NCI-H1417 treated with DMSO at 0.1 percent for 48 hours (cell line): ENCODE measurements at regions not wholly inside any gene's neighbourhood (a gene's known extent, or its start where the extent isn't known, plus 50 kb on each side); places are given as distances from the start of the nearest gene placed in this dataset.
"Not testable (repeated sequence)": the region's sequence is repeated elsewhere in the genome, so short reads cannot be mapped to it uniquely, and the experiment has no call there.

Experiments
- DNase-seq: peaks from one replicate; lab custom pipeline; 2025; lab: John Stamatoyannopoulos, UW

DNA sequence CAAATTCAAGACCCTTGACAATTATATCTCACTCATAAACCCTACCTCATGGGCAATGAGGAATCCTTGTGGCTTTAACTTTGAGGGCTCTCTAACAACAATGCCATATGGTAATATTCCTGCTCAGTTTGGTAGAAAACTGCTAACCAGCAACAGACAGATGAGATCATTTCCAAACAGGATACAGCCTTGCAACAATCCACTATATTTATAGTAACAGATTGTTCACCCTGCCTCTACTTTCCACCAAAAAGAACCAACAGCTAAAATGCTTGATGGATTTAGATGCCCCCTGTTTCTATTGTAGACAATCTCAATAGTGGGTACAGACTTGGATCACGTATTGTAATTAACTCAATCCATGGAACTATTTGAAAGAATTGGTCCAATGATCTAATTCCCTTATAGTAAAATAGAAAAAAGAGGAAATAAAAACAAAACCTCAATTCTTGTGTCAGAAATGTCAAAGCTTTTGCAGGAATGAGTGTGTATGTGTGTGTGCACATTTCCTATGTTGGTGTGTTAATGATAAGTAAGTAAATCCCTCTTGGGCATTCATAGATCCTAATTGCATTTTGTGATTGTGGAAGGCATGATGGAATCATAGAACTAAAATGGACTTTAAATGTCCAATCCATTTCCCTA lies 100.0 kb upstream of the EDEM3 start:
- DNase-seq: no peak

DNA sequence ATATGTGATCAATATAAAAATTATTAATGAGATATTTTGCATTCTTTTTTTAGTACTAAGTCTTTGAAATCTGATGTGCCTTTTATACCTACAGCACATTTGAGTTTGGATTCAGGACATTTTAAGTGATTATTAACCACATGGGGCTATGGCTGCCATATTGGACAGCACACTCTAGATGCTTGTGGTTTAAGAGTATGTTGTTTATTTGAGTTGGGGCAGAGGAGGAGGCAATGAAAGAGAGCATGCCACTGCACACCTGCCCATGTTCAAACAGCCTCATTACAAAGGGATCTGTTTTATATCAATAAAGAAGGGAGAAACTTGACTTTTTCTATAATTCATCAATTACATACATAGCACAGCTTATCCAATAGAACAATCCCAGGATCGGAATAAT lies 99.4 kb upstream of the EDEM3 start:
- no peak for DNase-seq

DNA sequence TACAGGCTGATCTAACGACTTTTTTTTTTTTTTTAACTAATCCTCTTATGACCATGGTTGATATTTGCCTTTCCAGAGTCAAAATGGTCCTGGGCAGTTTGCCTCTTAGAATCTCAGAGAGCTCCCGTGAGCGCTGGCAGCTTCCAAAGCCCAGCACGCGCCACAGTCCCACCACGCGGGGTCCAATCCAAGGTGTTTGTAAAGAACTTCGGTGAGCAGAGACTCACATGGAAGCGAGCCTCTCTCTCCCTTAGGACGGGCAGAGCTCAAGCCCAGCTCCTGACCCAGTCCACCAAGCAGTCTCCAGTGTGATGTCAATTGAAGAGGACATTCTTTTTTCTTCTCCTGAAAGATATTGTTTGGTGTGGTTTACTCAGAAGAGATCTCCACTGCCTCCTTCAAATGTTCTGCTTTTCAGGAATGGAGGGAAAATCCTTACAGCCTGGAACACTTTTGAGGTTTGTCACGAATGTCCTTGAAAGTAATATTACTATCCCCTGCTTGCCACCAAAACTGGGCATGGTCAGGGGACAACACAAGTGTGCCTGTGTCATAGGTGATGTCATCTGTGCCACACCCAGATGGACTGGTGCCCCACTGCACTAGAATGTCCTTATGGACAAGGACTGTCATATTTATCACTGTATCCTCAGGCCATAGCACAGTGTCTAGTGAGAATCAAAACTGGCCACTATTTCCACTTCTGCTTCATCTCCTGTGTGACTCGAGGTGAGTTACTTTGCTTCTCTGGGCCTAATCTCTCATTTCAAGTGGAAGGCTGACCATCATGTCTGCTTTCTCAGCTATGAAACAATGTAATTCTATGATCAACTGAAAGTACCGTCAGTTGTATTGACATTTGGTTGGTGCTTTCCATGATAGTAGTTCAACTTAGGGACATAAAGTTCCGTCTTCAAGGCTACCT lies 97.4 kb upstream of the EDEM3 start:
- no peak for DNase-seq

DNA sequence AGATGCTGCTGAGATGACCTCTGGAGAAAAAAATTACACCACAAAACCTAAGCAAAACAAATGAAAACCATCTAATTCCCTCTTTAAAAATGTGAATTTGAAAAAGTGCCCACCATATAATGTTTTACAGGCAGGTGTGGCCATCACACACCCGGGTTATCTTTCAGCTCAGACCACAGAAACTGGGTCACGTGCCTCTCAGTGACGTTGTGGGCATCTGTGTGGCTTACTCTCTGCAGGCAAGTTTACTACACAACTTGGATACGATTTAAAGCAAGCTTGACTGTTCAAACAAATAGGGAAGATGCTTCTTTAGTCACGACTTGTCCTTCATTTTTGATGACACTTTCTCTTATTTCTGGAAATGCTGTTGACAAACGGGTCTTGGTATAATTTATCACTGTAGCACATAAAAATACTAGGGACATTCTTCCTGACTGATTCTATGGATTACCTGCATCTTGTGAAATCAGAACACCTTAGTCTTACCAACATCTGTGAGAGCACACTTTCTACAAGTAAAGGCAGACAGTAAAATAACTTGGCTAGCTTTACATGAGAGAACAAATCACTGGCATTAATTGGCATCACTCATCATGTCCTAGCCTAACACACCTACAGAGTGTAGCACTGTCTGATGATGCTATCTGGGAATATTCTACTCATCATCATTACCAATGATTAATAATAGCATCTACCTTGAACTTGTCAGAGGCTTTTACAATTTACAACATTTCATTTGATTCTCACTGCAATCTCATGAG lies 89.3 kb upstream of the EDEM3 start:
- no peak for DNase-seq

DNA sequence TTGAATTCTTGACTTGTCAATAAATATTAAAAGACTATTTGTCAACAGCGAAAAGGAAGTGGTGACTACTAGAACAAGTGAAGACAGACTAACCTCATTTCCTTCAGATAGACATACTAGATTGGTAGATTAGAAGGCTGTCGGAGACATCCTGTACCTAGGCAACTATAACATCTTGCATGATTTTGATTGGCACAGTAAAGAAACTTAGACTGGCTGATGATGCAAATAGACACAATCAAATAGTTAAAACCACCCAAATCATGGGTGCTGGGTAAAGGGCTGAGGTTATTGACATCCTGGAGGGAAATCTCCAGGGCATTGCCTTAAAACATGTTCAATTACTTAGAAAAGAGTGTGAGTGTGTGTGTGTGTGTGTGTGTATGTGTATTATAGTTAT lies 85.9 kb upstream of the EDEM3 start:
- no peak for DNase-seq

DNA sequence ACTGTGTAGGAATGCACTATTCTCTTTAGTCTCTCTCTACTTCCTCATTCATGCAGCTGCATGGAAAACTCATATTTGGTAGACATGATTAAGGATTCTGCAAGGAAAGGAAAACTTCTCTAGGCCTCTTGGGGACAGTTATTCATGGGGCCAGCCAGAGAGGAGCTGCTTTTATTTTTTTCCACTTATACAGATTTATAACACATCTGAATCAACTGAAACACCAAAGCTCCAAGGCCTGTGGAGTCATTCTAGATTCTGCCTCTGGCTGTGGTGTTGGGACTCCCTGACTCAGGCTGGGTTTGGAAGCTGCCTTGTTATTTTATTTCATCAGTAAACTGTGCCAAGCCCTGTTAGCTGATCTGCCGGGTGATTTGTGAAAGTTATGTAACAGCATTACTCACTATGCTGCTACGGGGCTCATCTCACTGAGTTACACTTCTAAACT lies 83.9 kb upstream of the EDEM3 start:
- DNase-seq: no peak

DNA sequence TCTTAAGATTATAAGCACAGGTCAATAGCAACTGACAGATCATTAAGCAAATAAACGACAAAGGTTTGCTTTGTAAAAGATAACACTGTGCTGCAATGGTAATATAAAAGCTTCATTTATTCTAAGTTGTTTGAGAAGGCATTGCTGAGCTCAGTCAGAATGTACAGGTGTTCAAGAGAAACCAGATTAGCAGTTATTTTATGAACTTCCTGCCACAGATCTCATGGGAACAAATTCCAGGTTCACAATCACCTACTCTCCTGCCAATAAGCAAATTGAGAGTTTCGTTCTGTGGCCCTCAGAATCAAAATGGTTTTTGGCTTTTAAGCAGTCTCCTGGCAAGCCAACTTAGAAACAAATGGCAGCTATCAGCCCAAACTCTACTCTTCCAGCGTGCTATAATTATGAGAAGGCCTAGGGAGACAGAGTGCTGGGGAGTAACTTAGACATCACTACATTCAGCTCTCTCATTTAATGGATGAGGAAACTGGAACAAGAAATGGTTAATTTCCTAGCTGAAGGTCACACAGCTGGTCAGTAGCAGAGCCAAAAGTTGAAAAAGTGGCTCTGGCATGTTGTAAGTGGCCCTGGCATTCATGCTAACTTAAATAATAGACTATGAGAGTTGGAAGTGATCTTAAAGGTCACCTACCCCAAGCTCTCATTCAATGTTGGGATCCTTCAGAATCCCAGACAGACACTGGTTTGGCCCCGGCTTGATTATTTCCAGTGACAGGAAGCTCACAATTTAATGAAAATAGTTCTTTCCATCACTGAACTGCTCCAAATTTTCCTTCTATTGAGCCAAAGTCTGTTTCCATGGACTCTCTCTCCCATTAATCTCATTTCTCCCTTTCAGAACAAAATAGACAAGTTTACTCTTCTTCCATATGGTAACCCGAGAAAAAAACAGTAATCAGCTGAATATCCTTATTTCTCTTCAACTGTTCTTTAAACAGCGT lies 82.6 kb upstream of the EDEM3 start:
- DNase-seq: no peak

DNA sequence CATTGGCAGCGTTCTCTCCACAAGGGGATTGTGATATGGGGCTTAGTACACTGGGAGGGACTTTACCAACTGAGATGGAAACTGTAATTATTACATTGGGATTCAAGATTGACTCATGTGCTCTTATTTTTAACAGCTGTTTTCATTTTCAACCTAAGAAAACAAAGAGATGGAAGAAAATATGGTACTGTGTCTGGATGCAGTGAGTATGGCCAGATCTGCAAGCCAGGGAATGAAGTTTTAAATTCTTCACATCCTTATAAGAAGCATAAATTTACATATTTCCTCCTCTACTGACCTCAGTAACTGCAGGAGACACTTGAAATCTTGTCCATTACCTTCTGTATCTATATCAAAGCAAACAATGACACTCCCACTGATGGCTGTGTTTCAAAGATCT lies 81.5 kb upstream of the EDEM3 start:
- no peak for DNase-seq

DNA sequence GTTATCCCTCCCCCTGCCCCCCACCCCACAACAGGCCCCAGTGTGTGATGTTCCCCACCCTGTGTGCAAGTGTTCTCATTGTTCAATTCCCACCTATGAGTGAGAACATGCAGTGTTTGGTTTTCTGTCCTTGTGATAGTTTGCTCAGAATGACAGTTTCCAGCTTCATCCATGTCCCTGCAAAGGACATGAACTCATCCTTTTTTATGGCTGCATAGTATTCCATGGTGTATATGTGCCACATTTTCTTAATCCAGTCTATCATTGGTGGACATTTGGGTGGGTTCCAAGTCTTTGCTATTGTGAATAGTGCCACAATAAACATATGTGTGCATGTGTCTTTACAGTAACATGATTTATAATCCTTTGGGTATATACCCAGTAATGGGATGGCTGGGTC lies 79.3 kb upstream of the EDEM3 start:
- DNase-seq: not testable (repeated sequence)

DNA sequence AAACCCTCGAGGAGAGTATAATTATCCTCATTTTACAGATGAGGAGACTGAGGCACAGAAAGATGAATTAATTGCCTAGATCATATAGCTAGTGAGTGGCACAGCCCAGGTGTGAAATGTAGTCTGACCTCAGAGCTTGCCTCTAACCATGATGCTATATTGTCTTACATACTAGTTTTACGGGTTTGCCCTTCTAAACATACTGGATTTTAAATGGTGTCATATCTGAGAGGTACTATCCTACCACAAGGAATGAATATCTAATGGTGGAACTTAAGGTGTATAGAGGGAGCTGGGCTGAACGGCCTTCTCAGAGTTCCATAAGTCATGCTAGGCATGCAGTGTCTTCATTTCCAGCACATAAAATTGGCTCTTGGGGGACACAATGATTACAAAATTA lies 77.9 kb upstream of the EDEM3 start:
- no peak for DNase-seq

DNA sequence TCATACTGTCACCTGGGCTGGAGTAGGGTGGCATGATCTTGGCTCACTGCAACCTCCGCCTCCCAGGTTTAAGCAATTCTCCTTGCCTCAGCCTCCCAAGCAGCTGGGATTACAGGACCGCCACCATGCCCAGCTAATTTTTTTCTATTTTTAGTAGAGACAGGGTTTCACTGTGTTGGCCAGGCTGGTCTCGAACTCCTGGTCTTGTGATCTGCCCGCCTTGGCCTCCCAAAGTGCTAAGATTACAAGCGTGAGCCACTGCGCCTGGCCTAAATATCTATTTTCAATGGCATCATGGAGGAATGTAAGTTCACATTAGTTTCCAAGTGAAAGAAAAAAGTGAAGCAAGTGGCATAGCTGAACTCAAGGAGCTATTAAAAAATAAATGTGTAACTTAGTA lies 74.8 kb upstream of the EDEM3 start:
- not testable (repeated sequence) for DNase-seq

DNA sequence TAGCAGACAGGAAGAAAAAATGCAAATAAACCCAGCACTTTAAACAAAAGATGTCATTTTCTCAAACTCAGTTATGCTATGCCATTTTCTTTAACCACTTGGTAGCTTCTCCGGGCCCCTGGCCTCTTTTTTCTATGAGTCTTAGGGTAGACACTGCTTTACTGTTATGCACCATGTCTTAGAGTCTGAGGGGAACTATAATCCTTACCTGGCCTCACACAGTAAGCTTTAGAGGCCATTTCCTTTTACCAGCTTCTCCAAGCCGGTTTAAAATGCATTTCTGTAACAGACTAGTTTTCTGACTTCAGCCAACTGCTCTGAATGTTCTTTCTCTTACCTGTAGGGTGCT lies 73.7 kb upstream of the EDEM3 start:
- no peak for DNase-seq

DNA sequence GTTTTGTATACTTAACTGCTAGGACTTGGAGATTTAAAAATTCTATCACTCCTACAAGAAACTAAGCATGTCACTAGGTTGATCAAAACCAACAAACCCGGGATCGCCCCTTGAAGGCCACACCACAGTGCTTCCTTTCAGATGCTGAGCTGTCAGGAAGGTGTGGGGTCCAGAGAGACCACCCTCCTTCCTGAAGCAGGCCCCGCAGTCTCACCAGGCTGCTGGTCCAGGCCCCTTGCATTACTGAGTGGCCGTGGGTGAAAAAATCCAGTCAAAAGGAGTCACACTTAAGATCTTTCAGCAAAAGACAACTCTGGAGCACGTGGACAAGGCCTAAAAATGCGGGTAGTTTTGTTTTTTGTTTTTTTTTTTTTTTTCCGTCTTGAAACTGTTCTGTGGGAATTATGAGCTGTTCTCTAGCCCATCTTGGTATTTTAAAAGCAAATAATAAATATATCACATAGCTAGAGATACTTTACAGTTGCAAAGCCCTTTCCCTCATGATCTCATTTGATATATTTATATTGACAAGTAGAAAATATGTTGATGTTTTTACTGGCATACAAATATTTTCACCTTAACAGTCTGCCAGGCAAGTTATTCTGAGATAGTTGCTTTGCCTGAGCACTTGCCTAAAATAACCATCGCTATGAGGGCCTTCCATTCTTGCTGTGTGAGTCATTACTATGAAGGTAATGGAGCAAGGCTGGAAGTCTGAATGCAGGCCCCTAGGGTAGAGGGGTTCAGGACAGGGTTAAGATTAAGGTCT lies 73.1 kb upstream of the EDEM3 start:
- no peak for DNase-seq

DNA sequence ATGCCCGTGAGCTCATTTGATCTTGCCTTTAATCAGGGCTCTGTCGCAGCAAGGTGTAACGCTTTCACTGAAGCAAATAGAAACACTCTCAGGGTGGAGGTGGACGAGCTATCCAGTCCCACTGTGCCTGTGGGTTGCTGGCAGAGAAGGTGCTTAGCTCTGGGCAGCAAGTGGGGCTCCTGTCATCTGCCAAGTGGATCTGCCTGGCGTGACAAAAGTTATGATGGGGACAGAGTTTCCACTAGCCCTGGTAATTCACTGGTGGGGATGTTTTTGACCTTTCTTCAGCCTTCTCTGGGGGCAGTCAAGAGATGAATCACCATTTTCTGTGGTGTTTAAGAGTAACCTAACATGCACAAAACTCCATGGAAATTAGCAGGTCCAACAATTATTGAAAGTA lies 71.3 kb upstream of the EDEM3 start:
- no peak for DNase-seq

DNA sequence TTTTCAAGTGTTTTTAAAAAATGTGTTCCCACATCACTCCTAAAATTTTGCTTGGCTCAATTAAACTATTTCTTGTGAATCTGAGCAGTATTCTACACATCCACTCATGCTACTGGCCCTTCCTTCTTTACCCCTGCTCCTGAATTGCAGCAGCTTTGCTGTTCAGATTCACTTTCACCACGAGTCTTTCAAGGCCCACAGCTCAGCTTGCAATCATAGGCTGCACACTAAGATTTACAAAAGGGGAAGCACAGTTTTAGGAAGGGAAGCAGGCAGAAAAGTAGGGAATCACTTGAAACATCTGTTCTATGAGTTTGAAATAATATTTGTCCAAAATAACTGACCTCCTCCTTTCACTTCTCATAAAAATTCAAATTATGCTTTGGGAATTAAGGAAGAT lies 70.9 kb upstream of the EDEM3 start:
- no peak for DNase-seq

DNA sequence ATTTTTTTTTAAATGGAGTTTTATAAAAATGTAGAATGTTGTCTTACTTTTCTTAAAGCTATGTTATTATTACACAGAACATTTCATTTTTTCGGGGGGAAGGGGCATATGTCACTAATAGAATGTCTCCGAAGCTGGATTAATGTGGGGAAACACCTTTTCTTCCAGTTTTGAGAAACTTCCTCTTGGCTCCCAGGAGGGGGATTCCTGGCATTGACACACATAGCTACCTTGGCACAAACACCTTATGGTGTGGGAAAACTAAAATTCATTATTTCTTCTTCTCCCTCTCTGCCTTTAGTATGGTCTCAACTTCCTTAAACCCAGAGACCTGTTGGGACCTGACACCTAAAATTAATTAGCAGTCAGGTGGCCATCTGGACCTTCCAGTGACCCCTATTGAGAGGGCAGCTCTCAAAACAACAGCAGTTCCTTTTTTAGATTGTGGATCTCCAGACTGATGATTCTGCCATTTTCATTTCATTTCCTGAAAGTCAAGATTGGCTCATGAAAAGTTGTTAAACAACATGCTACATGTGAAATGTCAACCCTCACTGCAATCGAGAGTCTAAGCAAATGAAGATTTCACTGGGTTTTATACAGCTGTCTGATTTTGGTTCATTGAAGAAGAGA lies 70.1 kb upstream of the EDEM3 start:
- DNase-seq: no peak

DNA sequence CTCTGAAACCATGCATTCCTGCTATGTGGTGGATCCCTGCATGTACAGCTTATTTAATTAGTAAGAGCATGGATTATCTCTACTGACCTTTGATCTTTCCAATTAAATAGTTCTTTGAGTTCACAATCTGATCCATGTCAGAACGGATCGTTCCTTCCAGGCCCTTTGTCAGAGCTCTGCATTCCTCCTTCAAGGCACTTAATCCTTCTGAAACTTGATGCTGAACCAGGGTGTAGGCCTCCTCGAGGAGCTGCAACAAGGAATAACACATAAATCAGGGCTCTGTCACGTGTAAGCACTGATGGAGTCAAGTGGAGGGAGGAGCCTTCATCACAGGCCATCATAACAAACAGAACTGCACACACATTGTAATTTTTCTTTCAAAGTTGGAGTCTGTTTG lies 68.4 kb upstream of the EDEM3 start:
- no peak for DNase-seq

DNA sequence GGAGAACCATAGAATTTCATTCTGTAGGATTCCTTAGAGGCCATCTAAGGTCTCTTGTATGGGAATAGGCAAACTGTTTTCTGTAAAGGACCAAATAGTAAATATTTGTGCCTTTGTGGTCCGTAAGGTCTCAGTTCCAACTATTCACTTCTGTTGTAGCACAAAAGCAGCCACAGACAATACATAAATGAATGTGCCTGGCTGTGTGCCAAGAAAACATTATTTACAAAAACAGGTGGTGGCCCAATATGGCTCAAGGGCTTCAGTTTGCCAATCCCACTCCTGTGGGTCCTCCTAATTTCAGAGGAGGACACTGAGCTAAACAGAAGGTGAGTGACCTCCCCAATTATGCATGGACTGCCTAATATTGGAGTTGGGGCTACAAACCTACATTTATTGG lies 67.6 kb upstream of the EDEM3 start:
- no peak for DNase-seq

DNA sequence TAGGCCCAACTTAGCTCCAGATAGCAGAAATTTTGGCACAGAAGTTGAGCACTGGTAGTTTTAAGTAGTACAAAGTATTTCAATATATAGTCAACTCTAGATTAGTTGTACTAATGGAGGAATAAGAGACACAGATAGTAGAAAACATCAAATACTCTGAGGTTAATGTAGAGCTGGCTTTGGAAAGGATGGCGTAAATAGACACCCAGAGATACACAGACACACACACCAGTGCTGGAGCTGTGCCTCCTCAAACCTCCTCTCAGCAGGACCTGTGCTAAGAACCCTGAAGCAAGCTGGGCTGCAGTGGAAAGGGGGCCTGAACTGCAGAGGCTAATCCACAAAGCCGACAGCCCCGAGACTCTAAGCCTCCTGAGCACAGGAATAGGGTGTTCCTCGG lies 67.0 kb upstream of the EDEM3 start:
- DNase-seq: no peak

DNA sequence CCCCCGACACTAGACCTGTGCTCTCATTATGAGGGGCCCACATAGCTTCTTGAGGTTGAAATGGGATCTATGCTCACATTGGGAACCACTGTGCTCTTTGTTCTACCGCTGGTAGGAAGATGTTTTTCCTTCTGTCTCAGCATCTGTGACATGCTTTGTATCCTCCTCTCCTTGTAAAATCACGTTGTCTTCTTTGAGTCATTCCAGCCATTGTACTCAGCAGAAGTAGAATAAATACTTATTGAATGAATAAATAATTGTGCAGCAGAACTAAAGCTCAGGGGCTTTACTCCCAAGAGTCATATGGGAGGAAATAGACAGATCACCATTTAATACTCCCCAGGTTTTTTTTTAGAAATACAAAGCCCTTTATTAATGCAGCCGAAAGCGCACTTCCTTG lies 66.3 kb upstream of the EDEM3 start:
- DNase-seq: no peak
